ENCODE measurements at regions not wholly inside any gene's neighbourhood (a gene's known extent, or its start where the extent isn't known, plus 50 kb on each side); places are given as distances from the start of the nearest gene placed in this dataset.

GRCh38 chr7:115662676-115663075, 367.9 kb downstream of the TFEC start:
- no peak for TF ChIP-seq REST (IDR thresholded peaks at IDR 0.05; ENCODE audit: low read depth, low read length)
- no peak for TF ChIP-seq EGR1 (IDR thresholded peaks at IDR 0.05; ENCODE audit: borderline replicate concordance in 1 of 2, low read depth in 2 of 2, low read length in 2 of 2)
- TF ChIP-seq, protein P1, sequence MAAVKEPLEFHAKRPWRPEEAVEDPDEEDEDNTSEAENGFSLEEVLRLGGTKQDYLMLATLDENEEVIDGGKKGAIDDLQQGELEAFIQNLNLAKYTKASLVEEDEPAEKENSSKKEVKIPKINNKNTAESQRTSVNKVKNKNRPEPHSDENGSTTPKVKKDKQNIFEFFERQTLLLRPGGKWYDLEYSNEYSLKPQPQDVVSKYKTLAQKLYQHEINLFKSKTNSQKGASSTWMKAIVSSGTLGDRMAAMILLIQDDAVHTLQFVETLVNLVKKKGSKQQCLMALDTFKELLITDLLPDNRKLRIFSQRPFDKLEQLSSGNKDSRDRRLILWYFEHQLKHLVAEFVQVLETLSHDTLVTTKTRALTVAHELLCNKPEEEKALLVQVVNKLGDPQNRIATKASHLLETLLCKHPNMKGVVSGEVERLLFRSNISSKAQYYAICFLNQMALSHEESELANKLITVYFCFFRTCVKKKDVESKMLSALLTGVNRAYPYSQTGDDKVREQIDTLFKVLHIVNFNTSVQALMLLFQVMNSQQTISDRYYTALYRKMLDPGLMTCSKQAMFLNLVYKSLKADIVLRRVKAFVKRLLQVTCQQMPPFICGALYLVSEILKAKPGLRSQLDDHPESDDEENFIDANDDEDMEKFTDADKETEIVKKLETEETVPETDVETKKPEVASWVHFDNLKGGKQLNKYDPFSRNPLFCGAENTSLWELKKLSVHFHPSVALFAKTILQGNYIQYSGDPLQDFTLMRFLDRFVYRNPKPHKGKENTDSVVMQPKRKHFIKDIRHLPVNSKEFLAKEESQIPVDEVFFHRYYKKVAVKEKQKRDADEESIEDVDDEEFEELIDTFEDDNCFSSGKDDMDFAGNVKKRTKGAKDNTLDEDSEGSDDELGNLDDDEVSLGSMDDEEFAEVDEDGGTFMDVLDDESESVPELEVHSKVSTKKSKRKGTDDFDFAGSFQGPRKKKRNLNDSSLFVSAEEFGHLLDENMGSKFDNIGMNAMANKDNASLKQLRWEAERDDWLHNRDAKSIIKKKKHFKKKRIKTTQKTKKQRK (IDR thresholded peaks at IDR 0.05; ENCODE audit: low read depth, low read length) = no peak
- no peak for TF ChIP-seq NFYB (IDR thresholded peaks at IDR 0.05; ENCODE audit: insufficient read depth, low read depth, low read length)
- TF ChIP-seq KLF5 (IDR thresholded peaks at IDR 0.05; ENCODE audit: partially characterized antibody) = no peak
- no peak for TF ChIP-seq CREB1 (IDR thresholded peaks at IDR 0.05; ENCODE audit: low read depth)
- TF ChIP-seq CREM (IDR thresholded peaks at IDR 0.05; ENCODE audit: low read depth) = no peak
- TF ChIP-seq RAD21 (IDR thresholded peaks at IDR 0.05; ENCODE audit: insufficient read depth, low read depth, low read length) = no peak
- no peak for TF ChIP-seq ASH2L (IDR thresholded peaks at IDR 0.05; ENCODE audit: borderline replicate concordance, low read depth)
- no peak for TF ChIP-seq CTCF (IDR thresholded peaks at IDR 0.05 in 2 of 3, conservative IDR thresholded peaks at IDR 0.05 in 1 of 3; ENCODE audit: control insufficient read depth in 2 of 3, extremely low read depth in 1 of 3, insufficient read depth in 1 of 3, low read depth in 3 of 3, low read length in 3 of 3)
- TF ChIP-seq EZH2 (IDR thresholded peaks at IDR 0.05; ENCODE audit: borderline replicate concordance, control insufficient read depth, low read depth, low read length) = no peak
- TF ChIP-seq POLR2A (IDR thresholded peaks at IDR 0.05; ENCODE audit: low read depth, low read length) = no peak
- no peak for TF ChIP-seq RUNX3 (IDR thresholded peaks at IDR 0.05; ENCODE audit: low read length)
